GM23338 (cell line): ENCODE measurements at regions not wholly inside any gene's neighbourhood (a gene's known extent, or its start where the extent isn't known, plus 50 kb on each side); places are given as distances from the start of the nearest gene placed in this dataset.
"Not testable (repeated sequence)": the region's sequence is repeated elsewhere in the genome, so short reads cannot be mapped to it uniquely, and the experiment has no call there.

Source experiments
- ATAC-seq: fragments of 200-7000 bp; cut with Tn5 transposase; 3 replicates; pipeline ENCODE4 v1.9.1; 2020
- DNase-seq: peaks from one replicate; pipeline ENCODE4 v3.0.0-alpha.2; 2015; ENCODE audit warnings: low spot score
- H2AFZ ChIP-seq: fragments of 200-600 bp; sonication (generic); 2 replicates; pipeline ENCODE4 v1.8.0; 2016; ENCODE audit warnings: antibody characterized with exemption, mild to moderate bottlenecking, moderate library complexity
- H3F3A ChIP-seq: fragments of 200-600 bp; sonication (generic); replicated peaks from 2 replicates; pipeline ENCODE4 v1.8.0; 2017; ENCODE audit warnings: antibody characterized with exemption, mixed run types, low read depth
- H3K27ac ChIP-seq: fragments of 200-600 bp; sonication (generic); 2 replicates; pipeline ENCODE4 v1.6.1; 2016; ENCODE audit warnings: low read depth
- H3K27me3 ChIP-seq: fragments of 200-600 bp; sonication (generic); 2 replicates; pipeline ENCODE4 v1.8.0; 2016; ENCODE audit warnings: mild to moderate bottlenecking, mixed run types, moderate library complexity; ENCODE audit not compliant: insufficient read depth
- H3K36me3 ChIP-seq: fragments of 200-600 bp; sonication (generic); 2 replicates; pipeline ENCODE4 v1.8.0; 2016; ENCODE audit warnings: mild to moderate bottlenecking; ENCODE audit not compliant: insufficient read depth
- H3K4me1 ChIP-seq: fragments of 200-600 bp; sonication (generic); 2 replicates; pipeline ENCODE4 v1.8.0; 2016; ENCODE audit warnings: mild to moderate bottlenecking, moderate library complexity; ENCODE audit not compliant: insufficient read depth
- H3K4me2 ChIP-seq: fragments of 200-600 bp; sonication (generic); 2 replicates; pipeline ENCODE4 v1.7.1; 2017; ENCODE audit warnings: mixed run types
- H3K4me3 ChIP-seq: fragments of 200-600 bp; sonication (generic); 2 replicates; pipeline ENCODE4 v1.6.1; 2016; ENCODE audit warnings: mixed run types
- H3K79me2 ChIP-seq: fragments of 200-600 bp; sonication (generic); replicated peaks from 2 replicates; pipeline ENCODE4 v1.8.0; 2017; ENCODE audit warnings: mild to moderate bottlenecking; ENCODE audit not compliant: insufficient read depth
- H3K9me2 ChIP-seq: fragments of 200-600 bp; sonication (generic); 2 replicates; pipeline ENCODE4 v1.8.0; 2017; ENCODE audit not compliant: insufficient read depth
- H4K20me1 ChIP-seq: fragments of 200-600 bp; sonication (generic); replicated peaks from 2 replicates; pipeline ENCODE4 v1.8.0; 2017; ENCODE audit warnings: mild to moderate bottlenecking; ENCODE audit not compliant: insufficient read depth
- H3K27ac Mint-ChIP-seq: 2 replicates; pipeline ENCODE4 v1.8.0; 2020; ENCODE audit warnings: inconsistent platforms, mild to moderate bottlenecking, moderate library complexity, mixed read lengths
- H3K27me3 Mint-ChIP-seq: 3 replicates; pipeline ENCODE4 v1.8.0; 2022; ENCODE audit warnings: low read depth, mild to moderate bottlenecking, moderate library complexity, mixed read lengths, inconsistent platforms; ENCODE audit not compliant: insufficient read depth, poor library complexity
- H3K36me3 Mint-ChIP-seq: 3 replicates; pipeline ENCODE4 v1.8.0; 2021; ENCODE audit warnings: low read depth, mild to moderate bottlenecking, inconsistent platforms, moderate library complexity, mixed read lengths
- H3K4me1 Mint-ChIP-seq: 3 replicates; pipeline ENCODE4 v1.8.0; 2020; ENCODE audit warnings: mild to moderate bottlenecking, inconsistent platforms, mixed read lengths
- H3K4me3 Mint-ChIP-seq: 3 replicates; pipeline ENCODE4 v1.8.0; 2021; ENCODE audit warnings: moderate library complexity, mild to moderate bottlenecking, inconsistent platforms, mixed read lengths
- H3K9me3 Mint-ChIP-seq: 3 replicates; pipeline ENCODE4 v1.8.0; 2020; ENCODE audit warnings: moderate library complexity, mild to moderate bottlenecking, inconsistent platforms, mixed read lengths
- CREB1 ChIP-seq: fragments of 250-450 bp; sonication (Bioruptor Pico); IDR thresholded peaks from 2 replicates; pipeline ENCODE4 v1.5.0; 2020; ENCODE audit warnings: low read depth, mild to moderate bottlenecking, moderate library complexity
- EZH2phosphoT487 ChIP-seq: fragments of 200-600 bp; sonication (generic); IDR thresholded peaks from one replicate; pipeline ENCODE4 v1.8.1; 2018; ENCODE audit warnings: antibody characterized with exemption; ENCODE audit not compliant: unreplicated experiment
- JUNB ChIP-seq: IDR thresholded peaks from one replicate; pipeline ENCODE4 v1.6.1; 2016; ENCODE audit warnings: antibody characterized with exemption; ENCODE audit not compliant: unreplicated experiment
- NANOG ChIP-seq: IDR thresholded peaks from 2 replicates; pipeline ENCODE4 v1.6.1; 2016; ENCODE audit warnings: antibody characterized with exemption, borderline replicate concordance
- STAT1 ChIP-seq: IDR thresholded peaks from one replicate; pipeline ENCODE4 v1.6.1; 2016; ENCODE audit warnings: antibody characterized with exemption; ENCODE audit not compliant: unreplicated experiment
- ZNF331 ChIP-seq: fragments of 250-450 bp; sonication (Bioruptor Pico); IDR thresholded peaks from 2 replicates; pipeline ENCODE4 v1.5.0; 2020; ENCODE audit warnings: low read depth, mild to moderate bottlenecking, moderate library complexity
- TF ChIP-seq, protein P1 (sequence below): IDR thresholded peaks from one replicate; pipeline ENCODE4 v1.6.1; 2018; ENCODE audit warnings: antibody characterized with exemption; ENCODE audit not compliant: unreplicated experiment
- TF ChIP-seq, protein P2 (sequence below), 2 experiments: fragments of 200-600 bp in 1 of 2; sonication (generic) in 1 of 2; conservative IDR thresholded peaks; 2 replicates each; pipeline versions ENCODE4 v1.5.1 to v1.6.1; 2016 to 2017; ENCODE audit warnings: antibody characterized with exemption in 2 of 2, low read depth in 2 of 2, mild to moderate bottlenecking in 2 of 2, moderate library complexity in 1 of 2
- TF ChIP-seq, protein P3 (sequence below): IDR thresholded peaks from 2 replicates; pipeline ENCODE4 v1.6.1; 2016; ENCODE audit warnings: antibody characterized with exemption

DNA sequence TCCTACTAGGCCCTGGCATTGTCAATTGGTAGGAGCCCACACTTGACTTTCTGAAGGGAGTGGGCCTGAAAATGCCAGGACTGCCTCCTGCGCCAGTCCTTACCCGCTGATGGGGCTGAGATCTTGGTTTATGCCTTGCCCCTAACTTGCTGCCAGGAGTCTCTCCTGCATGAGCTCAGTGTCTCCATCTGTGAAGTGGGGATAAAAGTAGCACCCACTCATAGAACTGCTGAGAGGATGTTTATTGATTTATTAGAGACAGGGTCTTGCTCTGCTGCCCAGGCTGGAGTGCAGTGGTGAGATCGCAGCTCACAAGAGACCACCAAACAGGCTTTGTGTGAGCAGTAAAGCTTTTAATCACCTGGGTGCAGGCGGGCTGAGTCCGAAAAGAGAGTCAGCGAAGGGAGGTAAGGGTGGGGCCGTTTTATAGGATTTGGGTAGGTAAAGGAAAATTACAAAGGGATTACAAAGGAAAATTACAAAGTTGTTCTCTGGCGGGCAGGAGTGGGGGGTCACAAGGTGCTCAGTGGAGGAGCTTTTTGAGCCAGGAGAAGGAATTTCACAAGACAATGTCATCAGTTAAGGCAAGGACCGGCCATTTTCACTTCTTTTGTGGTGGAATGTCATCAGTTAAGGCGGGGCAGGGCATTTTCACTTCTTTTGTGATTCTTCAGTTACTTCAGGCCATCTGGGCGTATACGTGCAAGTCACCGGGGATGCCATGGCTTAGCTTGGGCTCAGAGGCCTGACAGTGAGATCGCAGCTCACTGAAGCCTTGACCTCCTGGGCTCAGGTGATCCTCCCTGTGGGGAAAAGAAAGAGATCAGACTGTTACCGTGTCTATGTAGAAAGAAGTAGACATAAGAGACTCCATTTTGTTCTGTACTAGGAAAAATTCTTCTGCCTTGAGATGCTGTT, 93.7 kb downstream of the LSM3 start:
- H3K4me3 ChIP-seq, H3K79me2 ChIP-seq, H3K4me3 Mint-ChIP-seq, H3K36me3 Mint-ChIP-seq, H3K9me3 Mint-ChIP-seq, H3K9me2 ChIP-seq, H4K20me1 ChIP-seq, H2AFZ ChIP-seq, H3K27me3 ChIP-seq, H3K36me3 ChIP-seq: not testable (repeated sequence)
- Mint-ChIP-seq H3K27ac (peak overlapping the region; percentile 93), H3K4me1 (peaks cover 31% of the 10 kb centered on the region), H3K27me3 (peaks cover 13% of the 10 kb centered on the region)
- DNase-seq (peak; percentile 71), ATAC-seq (peak; percentile 62)
- Histone ChIP-seq H3K27ac (peak overlapping the region; percentile 99), H3K4me1 (peaks cover 24% of the 10 kb centered on the region), H3F3A (peaks cover 25% of the 10 kb centered on the region), H3K4me2 (peak overlapping the region; percentile 73)
- peak; percentile 53; the same call in 1 of the 2 replicates for TF ChIP-seq NANOG
- 0 out of 2 replicates have a peak, but pooled peaks have one; percentile 20 for TF ChIP-seq CREB1 (CRISPR knock-in tag)

DNA sequence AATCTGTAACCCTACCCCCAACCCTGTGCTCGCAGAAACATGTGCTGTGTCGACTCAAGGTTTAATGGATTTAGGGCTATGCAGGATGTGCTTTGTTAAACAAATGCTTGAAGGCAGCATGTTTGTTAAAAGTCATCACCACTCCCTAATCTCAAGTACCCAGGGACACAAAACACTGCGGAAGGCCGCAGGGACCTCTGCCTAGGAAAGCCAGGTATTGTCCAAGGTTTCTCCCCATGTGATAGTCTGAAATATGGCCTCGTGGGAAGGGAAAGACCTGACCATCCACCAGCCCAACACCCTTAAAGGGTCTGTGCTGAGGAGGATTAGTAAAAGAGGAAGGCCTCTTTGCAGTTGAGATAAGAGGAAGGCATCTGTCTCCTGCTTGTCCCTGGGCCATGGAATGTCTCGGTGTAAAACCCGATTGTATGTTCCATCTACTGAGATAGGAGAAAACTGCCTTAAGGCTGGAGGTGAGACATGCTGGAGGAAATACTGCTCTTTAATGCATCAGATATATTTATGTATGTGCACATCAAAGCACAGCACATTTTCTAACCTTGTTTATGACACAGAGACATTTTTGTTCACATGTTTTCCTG, 94.4 kb downstream of the LSM3 start:
- Mint-ChIP-seq H3K27me3 (peaks cover 13% of the 10 kb centered on the region), H3K27ac (peak overlapping the region; percentile 93), H3K4me1 (peaks cover 35% of the 10 kb centered on the region)
- ATAC-seq, H2AFZ ChIP-seq, DNase-seq, H4K20me1 ChIP-seq, H3K4me3 ChIP-seq, H3K9me3 Mint-ChIP-seq, H3K27me3 ChIP-seq, H3K9me2 ChIP-seq, H3K4me3 Mint-ChIP-seq, H3K79me2 ChIP-seq, H3K36me3 ChIP-seq, H3K36me3 Mint-ChIP-seq: not testable (repeated sequence)
- Histone ChIP-seq H3K4me2 (peak overlapping the region; percentile 55; the same call in 1 of the 2 replicates), H3F3A (peaks cover 25% of the 10 kb centered on the region), H3K27ac (peak overlapping the region; percentile 99), H3K4me1 (peaks cover 24% of the 10 kb centered on the region)

DNA sequence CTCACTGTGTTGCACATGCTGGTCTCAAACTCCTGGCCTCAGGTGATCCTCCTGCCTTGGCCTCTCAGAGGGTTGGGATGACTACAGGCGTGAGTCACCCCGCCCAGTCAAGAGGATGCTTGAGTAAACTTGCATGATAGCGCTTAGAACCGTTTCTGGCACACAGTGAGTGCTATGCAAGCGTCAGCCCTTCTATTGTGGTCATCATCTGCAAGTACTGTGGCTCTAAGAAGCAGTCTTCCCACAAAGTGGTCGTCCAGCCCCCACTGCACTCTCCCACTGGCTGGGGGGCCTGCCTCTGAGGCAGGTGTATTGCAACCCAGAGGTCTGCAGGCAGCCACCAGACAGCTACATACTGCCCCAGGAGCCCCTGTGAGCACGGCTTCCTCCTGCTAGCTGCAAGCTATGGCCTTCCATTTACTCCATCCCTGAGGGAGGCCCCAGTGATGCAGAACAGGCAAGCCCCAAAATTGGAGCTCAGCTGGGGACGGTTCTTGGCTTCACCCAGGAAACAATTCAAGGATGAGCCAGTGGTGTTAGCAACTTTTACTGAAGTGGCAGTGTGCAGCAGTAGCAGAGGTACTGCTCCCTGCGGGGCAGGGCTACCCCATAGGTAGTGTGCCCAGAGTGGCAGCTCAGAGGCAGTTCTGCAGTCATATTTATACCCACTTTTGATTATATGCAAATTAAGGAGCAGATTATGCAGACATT, 95.4 kb downstream of the LSM3 start:
- Mint-ChIP-seq H3K27ac (peak overlapping the region; percentile 93; the same call in 1 of the 2 replicates), H3K4me3 (no peak overlapping the region; the same call in 2 of the 3 replicates), H3K27me3 (peaks cover 18% of the 10 kb centered on the region), H3K9me3 (no peaks in the 10 kb centered on the region; the same call in 2 of the 3 replicates), H3K36me3 (no peaks in the 10 kb centered on the region), H3K4me1 (peaks cover 44% of the 10 kb centered on the region)
- TF ChIP-seq JUNB (no peak), STAT1 (no peak), ZNF331 (CRISPR knock-in tag) (no peak), CREB1 (CRISPR knock-in tag) (no peak), NANOG (no peak), EZH2phosphoT487 (no peak)
- TF ChIP-seq, protein P1, sequence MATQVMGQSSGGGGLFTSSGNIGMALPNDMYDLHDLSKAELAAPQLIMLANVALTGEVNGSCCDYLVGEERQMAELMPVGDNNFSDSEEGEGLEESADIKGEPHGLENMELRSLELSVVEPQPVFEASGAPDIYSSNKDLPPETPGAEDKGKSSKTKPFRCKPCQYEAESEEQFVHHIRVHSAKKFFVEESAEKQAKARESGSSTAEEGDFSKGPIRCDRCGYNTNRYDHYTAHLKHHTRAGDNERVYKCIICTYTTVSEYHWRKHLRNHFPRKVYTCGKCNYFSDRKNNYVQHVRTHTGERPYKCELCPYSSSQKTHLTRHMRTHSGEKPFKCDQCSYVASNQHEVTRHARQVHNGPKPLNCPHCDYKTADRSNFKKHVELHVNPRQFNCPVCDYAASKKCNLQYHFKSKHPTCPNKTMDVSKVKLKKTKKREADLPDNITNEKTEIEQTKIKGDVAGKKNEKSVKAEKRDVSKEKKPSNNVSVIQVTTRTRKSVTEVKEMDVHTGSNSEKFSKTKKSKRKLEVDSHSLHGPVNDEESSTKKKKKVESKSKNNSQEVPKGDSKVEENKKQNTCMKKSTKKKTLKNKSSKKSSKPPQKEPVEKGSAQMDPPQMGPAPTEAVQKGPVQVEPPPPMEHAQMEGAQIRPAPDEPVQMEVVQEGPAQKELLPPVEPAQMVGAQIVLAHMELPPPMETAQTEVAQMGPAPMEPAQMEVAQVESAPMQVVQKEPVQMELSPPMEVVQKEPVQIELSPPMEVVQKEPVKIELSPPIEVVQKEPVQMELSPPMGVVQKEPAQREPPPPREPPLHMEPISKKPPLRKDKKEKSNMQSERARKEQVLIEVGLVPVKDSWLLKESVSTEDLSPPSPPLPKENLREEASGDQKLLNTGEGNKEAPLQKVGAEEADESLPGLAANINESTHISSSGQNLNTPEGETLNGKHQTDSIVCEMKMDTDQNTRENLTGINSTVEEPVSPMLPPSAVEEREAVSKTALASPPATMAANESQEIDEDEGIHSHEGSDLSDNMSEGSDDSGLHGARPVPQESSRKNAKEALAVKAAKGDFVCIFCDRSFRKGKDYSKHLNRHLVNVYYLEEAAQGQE = no peak
- TF ChIP-seq, protein P2, sequence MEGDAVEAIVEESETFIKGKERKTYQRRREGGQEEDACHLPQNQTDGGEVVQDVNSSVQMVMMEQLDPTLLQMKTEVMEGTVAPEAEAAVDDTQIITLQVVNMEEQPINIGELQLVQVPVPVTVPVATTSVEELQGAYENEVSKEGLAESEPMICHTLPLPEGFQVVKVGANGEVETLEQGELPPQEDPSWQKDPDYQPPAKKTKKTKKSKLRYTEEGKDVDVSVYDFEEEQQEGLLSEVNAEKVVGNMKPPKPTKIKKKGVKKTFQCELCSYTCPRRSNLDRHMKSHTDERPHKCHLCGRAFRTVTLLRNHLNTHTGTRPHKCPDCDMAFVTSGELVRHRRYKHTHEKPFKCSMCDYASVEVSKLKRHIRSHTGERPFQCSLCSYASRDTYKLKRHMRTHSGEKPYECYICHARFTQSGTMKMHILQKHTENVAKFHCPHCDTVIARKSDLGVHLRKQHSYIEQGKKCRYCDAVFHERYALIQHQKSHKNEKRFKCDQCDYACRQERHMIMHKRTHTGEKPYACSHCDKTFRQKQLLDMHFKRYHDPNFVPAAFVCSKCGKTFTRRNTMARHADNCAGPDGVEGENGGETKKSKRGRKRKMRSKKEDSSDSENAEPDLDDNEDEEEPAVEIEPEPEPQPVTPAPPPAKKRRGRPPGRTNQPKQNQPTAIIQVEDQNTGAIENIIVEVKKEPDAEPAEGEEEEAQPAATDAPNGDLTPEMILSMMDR (conservative IDR thresholded peaks at IDR 0.05; ENCODE audit: low read depth in 2 of 2) = no peak
- TF ChIP-seq, protein P3, sequence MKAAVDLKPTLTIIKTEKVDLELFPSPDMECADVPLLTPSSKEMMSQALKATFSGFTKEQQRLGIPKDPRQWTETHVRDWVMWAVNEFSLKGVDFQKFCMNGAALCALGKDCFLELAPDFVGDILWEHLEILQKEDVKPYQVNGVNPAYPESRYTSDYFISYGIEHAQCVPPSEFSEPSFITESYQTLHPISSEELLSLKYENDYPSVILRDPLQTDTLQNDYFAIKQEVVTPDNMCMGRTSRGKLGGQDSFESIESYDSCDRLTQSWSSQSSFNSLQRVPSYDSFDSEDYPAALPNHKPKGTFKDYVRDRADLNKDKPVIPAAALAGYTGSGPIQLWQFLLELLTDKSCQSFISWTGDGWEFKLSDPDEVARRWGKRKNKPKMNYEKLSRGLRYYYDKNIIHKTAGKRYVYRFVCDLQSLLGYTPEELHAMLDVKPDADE = no peak
- no peak for DNase-seq
- Histone ChIP-seq H3F3A (peaks cover 25% of the 10 kb centered on the region), H2AFZ (0 out of 2 replicates have a peak overlapping the region, but pooled peaks have one; percentile 28), H3K36me3 (no peaks in the 10 kb centered on the region), H3K9me2 (no peaks in the 10 kb centered on the region), H3K79me2 (no peaks in the 10 kb centered on the region), H3K4me1 (peaks cover 32% of the 10 kb centered on the region), H3K4me2 (peak overlapping the region; percentile 55; the same call in 1 of the 2 replicates), H3K27me3 (no peaks in the 10 kb centered on the region), H3K4me3 (no peak overlapping the region), H3K27ac (peak overlapping the region; percentile 99), H4K20me1 (no peaks in the 10 kb centered on the region)
- ATAC-seq = no peak
